HG02588 (cell line): ENCODE measurements at regions not wholly inside any gene's neighbourhood (a gene's known extent, or its start where the extent isn't known, plus 50 kb on each side); places are given as distances from the start of the nearest gene placed in this dataset.

ENCODE experiments used
- ATAC-seq: cut with Tn5 transposase; IDR thresholded peaks from one replicate; pipeline ENCODE4 v1.9.1; 2021; ENCODE audit warnings: mild to moderate bottlenecking, moderate library complexity; ENCODE audit not compliant: unreplicated experiment

GRCh38 chr6:43953256-43953655 lies 174.0 kb downstream of the MRPL14 start:
- ATAC-seq, result no peak

- ATAC-seq, result no peak
Observed at GRCh38 chr6:43952746-43953145, 174.5 kb downstream of the MRPL14 start.

- ATAC-seq, result no peak
Observed at GRCh38 chr6:43951756-43952675, 175.2 kb downstream of the MRPL14 start.

- ATAC-seq, result no peak
Observed at GRCh38 chr6:43951063-43951755, 176.0 kb downstream of the MRPL14 start.

GRCh38 chr6:43950731-43951062 lies 176.6 kb downstream of the MRPL14 start:
- no peak for ATAC-seq

GRCh38 chr6:43950051-43950605 lies 177.1 kb downstream of the MRPL14 start:
- ATAC-seq, result no peak

GRCh38 chr6:43949551-43949991 lies 177.7 kb downstream of the MRPL14 start:
- ATAC-seq, result no peak

GRCh38 chr6:43948527-43949485 lies 178.4 kb downstream of the MRPL14 start:
- ATAC-seq, result no peak

- ATAC-seq, result no peak
Observed at GRCh38 chr6:43947860-43948259, 177.8 kb downstream of the VEGFA start.

GRCh38 chr6:43946641-43947363 lies 176.8 kb downstream of the VEGFA start:
- no peak for ATAC-seq

GRCh38 chr6:43945768-43946080 lies 175.7 kb downstream of the VEGFA start:
- ATAC-seq, result no peak

GRCh38 chr6:43944908-43945767 lies 175.1 kb downstream of the VEGFA start:
- ATAC-seq, result no peak

- no peak for ATAC-seq
Observed at GRCh38 chr6:43943781-43944250, 173.8 kb downstream of the VEGFA start.

- no peak for ATAC-seq
Observed at GRCh38 chr6:43943099-43943766, 173.2 kb downstream of the VEGFA start.

GRCh38 chr6:43942616-43943015 lies 172.6 kb downstream of the VEGFA start:
- ATAC-seq, result no peak

- ATAC-seq, result no peak
Observed at GRCh38 chr6:43942011-43942442, 172.0 kb downstream of the VEGFA start.

- no peak for ATAC-seq
Observed at GRCh38 chr6:43941174-43941573, 171.2 kb downstream of the VEGFA start.

GRCh38 chr6:43940393-43941087 lies 170.5 kb downstream of the VEGFA start:
- no peak for ATAC-seq
